DND-41 (cell line): ENCODE measurements at regions not wholly inside any gene's neighbourhood (a gene's known extent, or its start where the extent isn't known, plus 50 kb on each side); places are given as distances from the start of the nearest gene placed in this dataset.

Experiments
- EZH2 ChIP-seq: IDR thresholded peaks from 3 replicates; pipeline ENCODE4 v1.6.1; 2012; ENCODE audit warnings: borderline replicate concordance, low read depth, mild to moderate bottlenecking, moderate library complexity, low read length, inconsistent platforms; ENCODE audit not compliant: severe bottlenecking
- TF ChIP-seq, protein P1 (sequence below): IDR thresholded peaks from 2 replicates; pipeline ENCODE4 v1.5.1; 2012; ENCODE audit warnings: borderline replicate concordance, low read length, moderate library complexity, mild to moderate bottlenecking; ENCODE audit not compliant: poor library complexity, severe bottlenecking; ENCODE audit errors: extremely low read depth

DNA sequence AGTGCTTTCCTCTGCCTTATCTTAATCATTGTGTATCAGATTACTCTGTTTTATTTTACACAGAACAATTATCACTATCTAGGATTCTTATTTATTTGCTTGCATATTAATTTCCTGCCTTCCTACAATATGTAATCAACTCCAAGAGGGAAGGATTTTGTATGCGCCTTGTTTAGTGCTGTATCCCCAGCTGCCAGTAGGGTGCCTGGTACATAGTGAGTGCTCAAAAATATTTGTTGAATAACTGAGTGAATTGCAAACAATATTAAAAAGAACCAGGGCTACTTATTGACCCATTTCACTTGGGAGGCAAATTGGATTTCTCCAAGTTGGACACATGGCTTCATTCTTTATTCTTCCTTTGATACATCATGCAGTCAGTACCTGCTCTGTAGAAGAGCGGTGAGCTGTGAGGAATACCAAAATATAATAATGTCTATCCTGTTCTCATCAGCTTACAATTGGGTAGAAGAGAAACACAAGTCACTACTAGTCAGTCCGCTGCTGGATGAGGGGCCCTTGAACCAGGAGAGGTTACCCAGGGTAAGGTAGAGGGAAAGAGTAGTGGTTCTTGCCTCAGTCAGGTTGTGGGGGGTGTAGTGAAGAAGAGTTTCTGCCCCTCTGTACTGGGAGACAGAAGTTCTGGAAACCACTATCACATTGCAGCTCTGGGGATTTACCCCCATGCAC lies 233.9 kb upstream of the ZBTB20 start:
- TF ChIP-seq, protein P1, sequence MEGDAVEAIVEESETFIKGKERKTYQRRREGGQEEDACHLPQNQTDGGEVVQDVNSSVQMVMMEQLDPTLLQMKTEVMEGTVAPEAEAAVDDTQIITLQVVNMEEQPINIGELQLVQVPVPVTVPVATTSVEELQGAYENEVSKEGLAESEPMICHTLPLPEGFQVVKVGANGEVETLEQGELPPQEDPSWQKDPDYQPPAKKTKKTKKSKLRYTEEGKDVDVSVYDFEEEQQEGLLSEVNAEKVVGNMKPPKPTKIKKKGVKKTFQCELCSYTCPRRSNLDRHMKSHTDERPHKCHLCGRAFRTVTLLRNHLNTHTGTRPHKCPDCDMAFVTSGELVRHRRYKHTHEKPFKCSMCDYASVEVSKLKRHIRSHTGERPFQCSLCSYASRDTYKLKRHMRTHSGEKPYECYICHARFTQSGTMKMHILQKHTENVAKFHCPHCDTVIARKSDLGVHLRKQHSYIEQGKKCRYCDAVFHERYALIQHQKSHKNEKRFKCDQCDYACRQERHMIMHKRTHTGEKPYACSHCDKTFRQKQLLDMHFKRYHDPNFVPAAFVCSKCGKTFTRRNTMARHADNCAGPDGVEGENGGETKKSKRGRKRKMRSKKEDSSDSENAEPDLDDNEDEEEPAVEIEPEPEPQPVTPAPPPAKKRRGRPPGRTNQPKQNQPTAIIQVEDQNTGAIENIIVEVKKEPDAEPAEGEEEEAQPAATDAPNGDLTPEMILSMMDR = peak; percentile 8
- no peak for TF ChIP-seq EZH2
